Testis (tissue), 2 donors: ENCODE measurements at regions not wholly inside any gene's neighbourhood (a gene's known extent, or its start where the extent isn't known, plus 50 kb on each side); places are given as distances from the start of the nearest gene placed in this dataset.

Experiments used
- CTCF ChIP-seq, 3 experiments: fragments of 450-650 bp in 2 of 3; fragments of 200-600 bp in 1 of 3; sonication (generic) in 1 of 3; IDR thresholded peaks; one replicate each; pipeline ENCODE4 v1.5.1; 2016 to 2019; ENCODE audit warnings: antibody characterized with exemption in 3 of 3, mild to moderate bottlenecking in 2 of 3, moderate library complexity in 1 of 3
- POLR2A ChIP-seq: fragments of 450-650 bp; IDR thresholded peaks from one replicate; pipeline ENCODE4 v1.6.1; 2017; ENCODE audit warnings: antibody characterized with exemption, mild to moderate bottlenecking, moderate library complexity

DNA sequence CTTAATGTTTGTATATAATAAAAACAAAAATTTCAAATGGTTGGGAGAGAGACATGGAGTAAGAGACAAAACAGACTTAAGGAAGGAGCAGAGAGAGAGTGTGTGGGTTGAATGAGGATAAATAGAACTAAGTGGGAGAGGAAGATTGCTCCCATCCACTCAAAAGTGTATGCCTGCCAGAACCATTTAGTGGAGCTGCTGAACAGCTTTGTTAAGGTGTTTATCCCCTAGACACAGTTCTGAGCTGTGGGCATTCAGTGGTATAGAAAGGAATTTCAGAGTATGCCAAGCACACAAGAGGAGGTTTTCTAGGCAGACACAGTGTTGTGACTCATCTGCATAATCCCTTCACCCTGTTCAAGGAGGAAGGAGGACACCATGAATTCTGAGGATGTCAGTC, 508.6 kb upstream of the EPHA5 start:
- TF ChIP-seq CTCF (IDR thresholded peaks at IDR 0.05) (no peak), POLR2A (no peak)
